SW480 (cell line): ENCODE measurements at regions not wholly inside any gene's neighbourhood (a gene's known extent, or its start where the extent isn't known, plus 50 kb on each side); places are given as distances from the start of the nearest gene placed in this dataset.

Source experiments
- DNase-seq: peaks from one replicate; pipeline ENCODE4 v3.0.0-alpha.2; 2016; ENCODE audit warnings: low spot score

GRCh38 chr4:22021106-22021505 lies 72.5 kb upstream of the KCNIP4 start:
- no peak for DNase-seq

GRCh38 chr4:22020129-22020528 lies 71.6 kb upstream of the KCNIP4 start:
- no peak for DNase-seq

- DNase-seq, result no peak
Measured at GRCh38 chr4:22019676-22020075, 71.1 kb upstream of the KCNIP4 start.

- no peak for DNase-seq
Measured at GRCh38 chr4:22014222-22014741, 65.7 kb upstream of the KCNIP4 start.

GRCh38 chr4:22003878-22004277 lies 55.3 kb upstream of the KCNIP4 start:
- DNase-seq, result no peak
